ENCODE measurements at regions not wholly inside any gene's neighbourhood (a gene's known extent, or its start where the extent isn't known, plus 50 kb on each side); places are given as distances from the start of the nearest gene placed in this dataset.

DNA sequence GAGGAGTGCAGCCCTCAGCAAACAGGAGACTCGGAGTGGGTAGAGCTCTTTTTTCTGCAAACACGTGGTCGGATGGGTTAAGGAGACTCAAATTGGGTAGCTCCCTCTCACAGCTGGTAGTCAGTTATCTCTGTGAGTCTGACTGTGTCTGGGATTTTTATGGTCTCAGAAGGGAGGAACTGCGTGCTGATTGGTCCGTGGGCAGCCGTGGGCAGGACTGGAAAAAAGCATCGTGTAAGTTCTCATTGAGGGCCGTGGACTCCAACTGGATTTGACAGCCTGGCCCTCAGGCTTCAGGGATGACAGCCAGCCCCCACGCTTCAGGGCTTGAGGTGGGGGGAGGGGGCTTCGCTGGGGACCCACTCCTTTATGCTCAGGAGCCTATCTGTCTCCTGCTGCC, 463.9 kb downstream of the EPHA3 start:
- H3K27me3 ChIP-seq (ENCODE audit: control insufficient read depth in 4 of 4, insufficient read depth in 4 of 4, low read length in 3 of 4): no peaks in the 10 kb centered on the region
- TF ChIP-seq JUND (IDR thresholded peaks at IDR 0.05) (no peak), YY1 (IDR thresholded peaks at IDR 0.05) (no peak), EGR1 (IDR thresholded peaks at IDR 0.05; ENCODE audit: low read depth in 2 of 2) (no peak), FOXA2 (IDR thresholded peaks at IDR 0.05) (no peak), NR2F2 (IDR thresholded peaks at IDR 0.05) (no peak), GABPA (IDR thresholded peaks at IDR 0.05 in 1 of 2, conservative IDR thresholded peaks at IDR 0.05 in 1 of 2) (no peak), FOXA1 (IDR thresholded peaks at IDR 0.05) (no peak), RAD21 (IDR thresholded peaks at IDR 0.05) (no peak), HNF4G (IDR thresholded peaks at IDR 0.05) (no peak), TAF1 (conservative IDR thresholded peaks at IDR 0.05) (no peak), HNF4A (conservative IDR thresholded peaks at IDR 0.05) (no peak), RXRA (IDR thresholded peaks at IDR 0.05) (no peak), SP1 (IDR thresholded peaks at IDR 0.05) (no peak)
- TF ChIP-seq, protein P1, sequence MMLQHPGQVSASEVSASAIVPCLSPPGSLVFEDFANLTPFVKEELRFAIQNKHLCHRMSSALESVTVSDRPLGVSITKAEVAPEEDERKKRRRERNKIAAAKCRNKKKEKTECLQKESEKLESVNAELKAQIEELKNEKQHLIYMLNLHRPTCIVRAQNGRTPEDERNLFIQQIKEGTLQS (IDR thresholded peaks at IDR 0.05): no peak
- TF ChIP-seq, protein P2, sequence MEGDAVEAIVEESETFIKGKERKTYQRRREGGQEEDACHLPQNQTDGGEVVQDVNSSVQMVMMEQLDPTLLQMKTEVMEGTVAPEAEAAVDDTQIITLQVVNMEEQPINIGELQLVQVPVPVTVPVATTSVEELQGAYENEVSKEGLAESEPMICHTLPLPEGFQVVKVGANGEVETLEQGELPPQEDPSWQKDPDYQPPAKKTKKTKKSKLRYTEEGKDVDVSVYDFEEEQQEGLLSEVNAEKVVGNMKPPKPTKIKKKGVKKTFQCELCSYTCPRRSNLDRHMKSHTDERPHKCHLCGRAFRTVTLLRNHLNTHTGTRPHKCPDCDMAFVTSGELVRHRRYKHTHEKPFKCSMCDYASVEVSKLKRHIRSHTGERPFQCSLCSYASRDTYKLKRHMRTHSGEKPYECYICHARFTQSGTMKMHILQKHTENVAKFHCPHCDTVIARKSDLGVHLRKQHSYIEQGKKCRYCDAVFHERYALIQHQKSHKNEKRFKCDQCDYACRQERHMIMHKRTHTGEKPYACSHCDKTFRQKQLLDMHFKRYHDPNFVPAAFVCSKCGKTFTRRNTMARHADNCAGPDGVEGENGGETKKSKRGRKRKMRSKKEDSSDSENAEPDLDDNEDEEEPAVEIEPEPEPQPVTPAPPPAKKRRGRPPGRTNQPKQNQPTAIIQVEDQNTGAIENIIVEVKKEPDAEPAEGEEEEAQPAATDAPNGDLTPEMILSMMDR (IDR thresholded peaks at IDR 0.05; ENCODE audit: low read depth, low read length, missing input control): no peak
- TF ChIP-seq, protein P3, sequence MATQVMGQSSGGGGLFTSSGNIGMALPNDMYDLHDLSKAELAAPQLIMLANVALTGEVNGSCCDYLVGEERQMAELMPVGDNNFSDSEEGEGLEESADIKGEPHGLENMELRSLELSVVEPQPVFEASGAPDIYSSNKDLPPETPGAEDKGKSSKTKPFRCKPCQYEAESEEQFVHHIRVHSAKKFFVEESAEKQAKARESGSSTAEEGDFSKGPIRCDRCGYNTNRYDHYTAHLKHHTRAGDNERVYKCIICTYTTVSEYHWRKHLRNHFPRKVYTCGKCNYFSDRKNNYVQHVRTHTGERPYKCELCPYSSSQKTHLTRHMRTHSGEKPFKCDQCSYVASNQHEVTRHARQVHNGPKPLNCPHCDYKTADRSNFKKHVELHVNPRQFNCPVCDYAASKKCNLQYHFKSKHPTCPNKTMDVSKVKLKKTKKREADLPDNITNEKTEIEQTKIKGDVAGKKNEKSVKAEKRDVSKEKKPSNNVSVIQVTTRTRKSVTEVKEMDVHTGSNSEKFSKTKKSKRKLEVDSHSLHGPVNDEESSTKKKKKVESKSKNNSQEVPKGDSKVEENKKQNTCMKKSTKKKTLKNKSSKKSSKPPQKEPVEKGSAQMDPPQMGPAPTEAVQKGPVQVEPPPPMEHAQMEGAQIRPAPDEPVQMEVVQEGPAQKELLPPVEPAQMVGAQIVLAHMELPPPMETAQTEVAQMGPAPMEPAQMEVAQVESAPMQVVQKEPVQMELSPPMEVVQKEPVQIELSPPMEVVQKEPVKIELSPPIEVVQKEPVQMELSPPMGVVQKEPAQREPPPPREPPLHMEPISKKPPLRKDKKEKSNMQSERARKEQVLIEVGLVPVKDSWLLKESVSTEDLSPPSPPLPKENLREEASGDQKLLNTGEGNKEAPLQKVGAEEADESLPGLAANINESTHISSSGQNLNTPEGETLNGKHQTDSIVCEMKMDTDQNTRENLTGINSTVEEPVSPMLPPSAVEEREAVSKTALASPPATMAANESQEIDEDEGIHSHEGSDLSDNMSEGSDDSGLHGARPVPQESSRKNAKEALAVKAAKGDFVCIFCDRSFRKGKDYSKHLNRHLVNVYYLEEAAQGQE (IDR thresholded peaks at IDR 0.05): no peak
- TF ChIP-seq, protein P4, sequence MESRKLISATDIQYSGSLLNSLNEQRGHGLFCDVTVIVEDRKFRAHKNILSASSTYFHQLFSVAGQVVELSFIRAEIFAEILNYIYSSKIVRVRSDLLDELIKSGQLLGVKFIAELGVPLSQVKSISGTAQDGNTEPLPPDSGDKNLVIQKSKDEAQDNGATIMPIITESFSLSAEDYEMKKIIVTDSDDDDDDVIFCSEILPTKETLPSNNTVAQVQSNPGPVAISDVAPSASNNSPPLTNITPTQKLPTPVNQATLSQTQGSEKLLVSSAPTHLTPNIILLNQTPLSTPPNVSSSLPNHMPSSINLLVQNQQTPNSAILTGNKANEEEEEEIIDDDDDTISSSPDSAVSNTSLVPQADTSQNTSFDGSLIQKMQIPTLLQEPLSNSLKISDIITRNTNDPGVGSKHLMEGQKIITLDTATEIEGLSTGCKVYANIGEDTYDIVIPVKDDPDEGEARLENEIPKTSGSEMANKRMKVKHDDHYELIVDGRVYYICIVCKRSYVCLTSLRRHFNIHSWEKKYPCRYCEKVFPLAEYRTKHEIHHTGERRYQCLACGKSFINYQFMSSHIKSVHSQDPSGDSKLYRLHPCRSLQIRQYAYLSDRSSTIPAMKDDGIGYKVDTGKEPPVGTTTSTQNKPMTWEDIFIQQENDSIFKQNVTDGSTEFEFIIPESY (IDR thresholded peaks at IDR 0.05): no peak
- TF ChIP-seq, protein P5, sequence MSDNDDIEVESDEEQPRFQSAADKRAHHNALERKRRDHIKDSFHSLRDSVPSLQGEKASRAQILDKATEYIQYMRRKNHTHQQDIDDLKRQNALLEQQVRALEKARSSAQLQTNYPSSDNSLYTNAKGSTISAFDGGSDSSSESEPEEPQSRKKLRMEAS (IDR thresholded peaks at IDR 0.05): no peak
- 69% methylated on average over 10 of the region's 10 CpGs for WGBS
- no peaks in the 10 kb centered on the region for H3K9me3 ChIP-seq (ENCODE audit: control insufficient read depth in 4 of 4, low read length in 3 of 4)
- H3K27ac ChIP-seq (ENCODE audit: low read depth in 1 of 2, low read length in 2 of 2): no peak overlapping the region
- H3K4me3 ChIP-seq (ENCODE audit: low read depth in 1 of 3, low read length in 3 of 3): no peak overlapping the region
- no peak for DNase-seq (ENCODE audit: low spot score)
- H3K9ac ChIP-seq (ENCODE audit: low read depth in 1 of 2, low read length in 2 of 2): no peak overlapping the region
- no peaks in the 10 kb centered on the region for H3K36me3 ChIP-seq (ENCODE audit: control insufficient read depth in 4 of 4, insufficient read depth in 3 of 4, low read depth in 1 of 4, low read length in 3 of 4)
- H3K4me1 ChIP-seq (ENCODE audit: control insufficient read depth in 4 of 4, insufficient read depth in 4 of 4, low read length in 3 of 4): no peaks in the 10 kb centered on the region
